Breast epithelium (tissue), 4 donors: ENCODE measurements at regions not wholly inside any gene's neighbourhood (a gene's known extent, or its start where the extent isn't known, plus 50 kb on each side); places are given as distances from the start of the nearest gene placed in this dataset.

Source experiments
- DNase-seq, 2 donors: peaks; one replicate each; pipeline ENCODE4 v3.0.0-alpha.2; 2019; ENCODE audit warnings: low spot score in 2 of 2
- H3K27ac ChIP-seq, 2 donors: fragments of 200-600 bp; sonication (generic) in 1 of 2; one replicate each; pipeline ENCODE4 v1.5.1; 2016 to 2019; ENCODE audit warnings: mild to moderate bottlenecking in 1 of 2
- H3K27me3 ChIP-seq, 2 donors: fragments of 200-600 bp; sonication (generic) in 1 of 2; one replicate each; pipeline versions ENCODE4 v1.5.1 to v1.6.0; 2017 to 2019; ENCODE audit warnings: control low read depth in 1 of 2, mild to moderate bottlenecking in 1 of 2
- H3K36me3 ChIP-seq: fragments of 200-600 bp; one replicate; pipeline ENCODE4 v1.5.1; 2019
- H3K4me1 ChIP-seq, 2 donors: fragments of 200-600 bp; sonication (generic); one replicate each; pipeline ENCODE4 v1.5.1; 2016 to 2019; ENCODE audit warnings: control low read depth in 1 of 2
- H3K4me3 ChIP-seq, 3 donors: fragments of 200-600 bp; sonication (generic); 1 replicate in 2 of 3; 2 replicates in 1 of 3; pipeline ENCODE4 v1.5.1; 2016 to 2019; ENCODE audit warnings: mild to moderate bottlenecking in 3 of 3, moderate library complexity in 2 of 3
- H3K9me3 ChIP-seq, 2 donors: fragments of 200-600 bp; sonication (generic) in 1 of 2; one replicate each; pipeline ENCODE4 v1.5.1; 2016 to 2019; ENCODE audit warnings: control low read depth in 1 of 2
- POLR2A ChIP-seq: fragments of 450-650 bp; IDR thresholded peaks from one replicate; pipeline ENCODE4 v1.6.1; 2016; ENCODE audit warnings: antibody characterized with exemption, mild to moderate bottlenecking, moderate library complexity
- POLR2AphosphoS5 ChIP-seq, 3 donors: sonication (generic); formaldehyde crosslinking; IDR thresholded peaks; one replicate each; pipeline ENCODE4 v1.6.1; 2017; ENCODE audit warnings: antibody characterized with exemption in 3 of 3
- intact Hi-C: fragments of 100-400 bp; cut with DNase I; formaldehyde crosslinking; loops from one replicate; pipeline ENCODE4 v1.15.1; 2023; ENCODE audit warnings: low total_unique reads
- TF ChIP-seq, protein P1 (sequence below), 3 donors: fragments of 450-650 bp; IDR thresholded peaks; one replicate each; pipeline ENCODE4 v1.5.1; 2016 to 2017; ENCODE audit warnings: antibody characterized with exemption in 3 of 3, mild to moderate bottlenecking in 3 of 3, moderate library complexity in 3 of 3

DNA sequence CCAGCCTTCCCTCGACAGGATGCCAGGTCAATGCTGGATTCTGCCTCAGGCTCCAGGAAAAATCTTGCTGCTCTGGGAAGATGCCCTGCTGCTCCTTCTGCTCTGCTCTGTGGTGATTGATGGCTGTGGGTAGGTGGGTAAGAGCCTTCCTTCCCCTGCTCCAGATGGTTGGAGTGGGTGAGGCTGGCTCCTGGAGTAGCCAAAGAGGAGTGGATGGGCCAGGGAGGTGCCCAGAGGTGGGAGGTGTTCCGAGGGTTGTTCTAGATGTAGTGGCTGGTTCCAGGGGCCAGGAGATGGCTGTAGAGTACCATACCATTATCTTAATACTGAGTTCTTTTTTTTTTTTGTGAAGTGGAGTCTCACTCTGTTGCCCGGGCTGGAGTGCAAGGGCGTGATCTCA, 99.6 kb upstream of the THY1 start:
- Histone ChIP-seq H3K4me1 (no peaks in the 10 kb centered on the region), H3K4me3 (no peak overlapping the region), H3K9me3 (no peaks in the 10 kb centered on the region), H3K27me3 (no peaks in the 10 kb centered on the region), H3K36me3 (no peaks in the 10 kb centered on the region), H3K27ac (no peak overlapping the region)
- intact Hi-C loops = no loop called here
- no peak for DNase-seq
- no peak for TF ChIP-seq POLR2AphosphoS5 (IDR thresholded peaks at IDR 0.05)
- TF ChIP-seq POLR2A = no peak
- TF ChIP-seq, protein P1, sequence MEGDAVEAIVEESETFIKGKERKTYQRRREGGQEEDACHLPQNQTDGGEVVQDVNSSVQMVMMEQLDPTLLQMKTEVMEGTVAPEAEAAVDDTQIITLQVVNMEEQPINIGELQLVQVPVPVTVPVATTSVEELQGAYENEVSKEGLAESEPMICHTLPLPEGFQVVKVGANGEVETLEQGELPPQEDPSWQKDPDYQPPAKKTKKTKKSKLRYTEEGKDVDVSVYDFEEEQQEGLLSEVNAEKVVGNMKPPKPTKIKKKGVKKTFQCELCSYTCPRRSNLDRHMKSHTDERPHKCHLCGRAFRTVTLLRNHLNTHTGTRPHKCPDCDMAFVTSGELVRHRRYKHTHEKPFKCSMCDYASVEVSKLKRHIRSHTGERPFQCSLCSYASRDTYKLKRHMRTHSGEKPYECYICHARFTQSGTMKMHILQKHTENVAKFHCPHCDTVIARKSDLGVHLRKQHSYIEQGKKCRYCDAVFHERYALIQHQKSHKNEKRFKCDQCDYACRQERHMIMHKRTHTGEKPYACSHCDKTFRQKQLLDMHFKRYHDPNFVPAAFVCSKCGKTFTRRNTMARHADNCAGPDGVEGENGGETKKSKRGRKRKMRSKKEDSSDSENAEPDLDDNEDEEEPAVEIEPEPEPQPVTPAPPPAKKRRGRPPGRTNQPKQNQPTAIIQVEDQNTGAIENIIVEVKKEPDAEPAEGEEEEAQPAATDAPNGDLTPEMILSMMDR (IDR thresholded peaks at IDR 0.05) = no peak

DNA sequence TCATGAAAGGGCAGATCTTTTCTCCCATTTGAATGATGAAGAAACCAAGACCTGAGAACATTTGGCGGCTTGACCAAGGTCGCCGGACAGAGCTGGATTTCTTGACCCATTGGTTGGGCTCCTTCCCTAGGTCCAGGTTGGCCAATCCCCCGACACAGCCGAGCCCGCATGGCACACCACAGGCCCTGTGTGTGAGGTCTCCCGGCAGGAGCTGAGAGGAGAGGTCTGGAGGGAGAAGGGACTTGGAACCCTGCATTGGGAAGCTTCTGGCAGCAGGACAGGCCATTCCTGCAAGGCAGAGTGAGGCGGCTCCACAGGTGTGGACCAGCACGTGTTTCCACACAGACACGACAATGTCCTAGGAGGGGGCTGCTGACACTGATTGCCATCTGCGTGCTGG, 98.6 kb upstream of the THY1 start:
- no peaks in the 10 kb centered on the region for H3K9me3 ChIP-seq
- no peak overlapping the region for H3K27ac ChIP-seq
- H3K27me3 ChIP-seq = no peaks in the 10 kb centered on the region
- no peak for DNase-seq
- no peak for TF ChIP-seq POLR2A
- TF ChIP-seq, protein P1 (IDR thresholded peaks at IDR 0.05) = no peak
- no peak for TF ChIP-seq POLR2AphosphoS5 (IDR thresholded peaks at IDR 0.05)
- H3K4me1 ChIP-seq = no peaks in the 10 kb centered on the region
- no peaks in the 10 kb centered on the region for H3K36me3 ChIP-seq
- intact Hi-C loops = no loop called here
- no peak overlapping the region for H3K4me3 ChIP-seq

DNA sequence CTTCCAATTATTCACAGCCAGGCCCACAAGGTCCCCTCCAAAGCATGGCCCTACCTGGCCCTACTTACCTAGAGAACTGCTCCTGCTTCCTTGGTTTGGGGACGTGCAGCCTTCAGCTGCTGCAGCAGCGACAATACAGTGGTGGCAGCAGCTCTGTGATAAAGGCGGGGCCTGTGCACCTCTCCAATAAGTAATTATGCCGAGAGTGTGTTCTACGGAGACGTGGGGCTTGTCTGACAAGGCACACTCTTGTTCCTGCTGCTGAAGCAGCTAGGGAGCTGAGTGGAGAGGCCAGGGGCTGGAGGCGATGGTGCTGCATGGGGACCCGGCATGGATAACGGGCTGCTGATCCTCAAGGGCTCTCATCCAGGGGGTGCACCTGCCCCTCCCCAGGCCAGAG, 98.0 kb upstream of the THY1 start:
- Histone ChIP-seq H3K27ac (no peak overlapping the region), H3K4me3 (no peak overlapping the region), H3K27me3 (no peaks in the 10 kb centered on the region), H3K36me3 (no peaks in the 10 kb centered on the region), H3K4me1 (no peaks in the 10 kb centered on the region), H3K9me3 (no peaks in the 10 kb centered on the region)
- TF ChIP-seq POLR2AphosphoS5 (IDR thresholded peaks at IDR 0.05) = no peak
- no peak for TF ChIP-seq POLR2A
- TF ChIP-seq, protein P1 (IDR thresholded peaks at IDR 0.05) = no peak
- DNase-seq = no peak
- intact Hi-C loops = no loop called here

DNA sequence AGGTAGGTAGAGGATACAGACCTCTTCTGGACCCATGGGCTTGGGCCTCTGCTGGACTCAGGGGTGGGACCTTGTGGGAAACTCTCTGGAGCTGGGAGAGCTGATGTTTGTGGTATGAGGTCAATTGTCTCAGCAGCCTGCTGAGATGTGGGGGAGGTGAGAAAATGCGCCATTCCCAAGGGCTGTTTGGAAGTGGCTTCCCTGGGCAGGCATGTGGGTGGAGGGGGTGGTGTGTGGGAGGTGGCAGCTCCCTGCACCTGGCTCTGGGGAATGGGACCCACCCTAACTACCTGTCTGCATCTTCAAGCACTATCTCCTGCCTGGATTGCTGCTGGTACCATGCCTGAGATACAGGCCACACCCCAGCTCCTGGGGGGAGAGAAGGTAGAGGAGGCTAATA, 97.4 kb upstream of the THY1 start:
- intact Hi-C loops = no loop called here
- no peaks in the 10 kb centered on the region for H3K9me3 ChIP-seq
- DNase-seq = no peak
- TF ChIP-seq, protein P1 (IDR thresholded peaks at IDR 0.05) = no peak
- TF ChIP-seq POLR2A (no peak), POLR2AphosphoS5 (IDR thresholded peaks at IDR 0.05) (no peak)
- no peaks in the 10 kb centered on the region for H3K4me1 ChIP-seq
- H3K27me3 ChIP-seq = no peaks in the 10 kb centered on the region
- no peak overlapping the region for H3K4me3 ChIP-seq
- H3K36me3 ChIP-seq = no peaks in the 10 kb centered on the region
- no peak overlapping the region for H3K27ac ChIP-seq

DNA sequence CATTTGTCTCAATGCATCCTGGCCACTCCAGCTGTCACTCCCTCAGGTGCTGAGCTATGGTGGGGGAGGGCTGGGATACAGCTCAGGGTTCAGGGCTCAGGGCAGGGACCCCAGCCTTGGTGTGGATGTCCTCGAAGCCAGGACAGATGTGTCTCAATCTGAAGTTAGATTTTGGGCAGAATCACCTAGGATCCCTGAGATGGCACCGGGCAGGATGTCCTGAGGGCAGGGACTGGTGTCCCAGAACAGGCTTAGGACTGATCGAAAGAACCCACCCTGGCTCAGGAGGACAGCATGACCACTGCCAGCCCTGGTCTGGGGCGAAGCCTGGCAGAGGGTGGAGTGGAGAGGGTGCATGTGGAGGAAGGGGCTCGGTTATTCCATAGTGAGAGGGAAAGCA, 96.8 kb upstream of the THY1 start:
- TF ChIP-seq POLR2AphosphoS5 (IDR thresholded peaks at IDR 0.05) (no peak), POLR2A (no peak)
- TF ChIP-seq, protein P1 (IDR thresholded peaks at IDR 0.05) = no peak
- H3K9me3 ChIP-seq = no peaks in the 10 kb centered on the region
- no peak overlapping the region for H3K4me3 ChIP-seq
- no peaks in the 10 kb centered on the region for H3K36me3 ChIP-seq
- no peak overlapping the region for H3K27ac ChIP-seq
- no peaks in the 10 kb centered on the region for H3K4me1 ChIP-seq
- intact Hi-C loops = no loop called here
- H3K27me3 ChIP-seq = no peaks in the 10 kb centered on the region
- DNase-seq = no peak
